Cerebellar nuclear complex (tissue), 1 donor: ENCODE measurements at regions not wholly inside any gene's neighbourhood (a gene's known extent, or its start where the extent isn't known, plus 50 kb on each side); places are given as distances from the start of the nearest gene placed in this dataset.

Source experiments
- DNase-seq, 2 experiments: peaks; one replicate each; lab custom pipeline; 2025; lab: John Stamatoyannopoulos, UW

DNA sequence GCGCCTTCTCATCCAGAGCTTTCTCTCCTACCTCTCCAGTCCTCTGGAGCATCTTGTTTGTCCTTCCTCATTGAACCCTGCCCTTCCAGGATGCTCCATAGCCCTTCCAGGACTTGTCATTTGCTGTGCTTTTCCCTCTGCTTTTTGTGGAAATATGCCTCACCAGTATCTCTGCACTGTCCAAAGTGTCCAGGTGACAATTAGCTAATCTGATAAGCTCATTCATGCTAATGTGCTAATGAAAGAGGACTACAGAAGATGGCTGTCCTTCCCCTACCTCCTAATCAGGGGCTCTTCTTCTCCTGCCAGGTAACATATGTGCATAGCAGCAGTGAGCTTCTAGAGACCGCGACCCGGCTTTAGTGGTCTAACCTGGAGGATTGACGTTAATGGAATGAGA lies 58.4 kb upstream of the OTX2 start:
- DNase-seq = peak in 1 of 2 experiments; percentile 46

DNA sequence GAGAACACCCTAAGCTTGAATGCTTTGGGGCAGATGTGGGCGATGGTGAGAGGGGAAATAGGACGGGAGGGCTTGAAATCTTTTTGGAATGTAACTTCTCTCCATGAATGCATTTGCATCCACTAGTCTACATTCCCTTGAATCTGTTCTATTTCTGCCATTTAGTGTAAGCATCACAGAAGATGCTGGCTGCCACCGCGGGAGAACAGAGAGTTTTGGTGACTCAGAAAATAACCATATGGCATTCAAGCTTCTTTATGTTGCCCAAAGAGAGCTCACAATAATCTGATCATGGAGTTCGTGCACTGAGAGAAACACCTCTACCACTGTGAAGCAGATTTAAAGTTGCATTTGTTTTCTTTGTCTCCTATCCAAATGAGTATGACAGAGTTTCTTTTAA lies 52.6 kb upstream of the OTX2 start:
- peak in 1 of 2 experiments; percentile 53 for DNase-seq

GRCh38 chr14:56860441-56860840 lies 50.2 kb upstream of the OTX2 start:
- no peak for DNase-seq
